Amniotic epithelial cell (primary cell): ENCODE measurements at regions not wholly inside any gene's neighbourhood (a gene's known extent, or its start where the extent isn't known, plus 50 kb on each side); places are given as distances from the start of the nearest gene placed in this dataset.

Source experiments
- DNase-seq: peaks from one replicate; pipeline ENCODE4 v3.0.0-alpha.2; 2010; ENCODE audit warnings: low read depth

GRCh38 chr4:80124246-80125211, 51.5 kb upstream of the ANTXR2 start:
- no peak for DNase-seq
